H9 (cell line): ENCODE measurements at regions not wholly inside any gene's neighbourhood (a gene's known extent, or its start where the extent isn't known, plus 50 kb on each side); places are given as distances from the start of the nearest gene placed in this dataset.

Experiments used
- DNase-seq: peaks from one replicate; pipeline ENCODE4 v3.0.0-alpha.2; 2017
- H2AFZ ChIP-seq: one replicate; pipeline ENCODE4 v1.6.1; 2013; ENCODE audit warnings: mild to moderate bottlenecking, low read length, control low read depth, moderate library complexity
- H2AK5ac ChIP-seq: 2 replicates; pipeline ENCODE4 v1.6.1; 2013; ENCODE audit warnings: low read length, control low read depth, mixed read lengths; ENCODE audit not compliant: insufficient read length
- H2BK120ac ChIP-seq: one replicate; pipeline ENCODE4 v1.6.1; 2013; ENCODE audit warnings: low read depth, mild to moderate bottlenecking, low read length, control low read depth, inconsistent platforms; ENCODE audit not compliant: poor library complexity, severe bottlenecking
- H2BK12ac ChIP-seq: 2 replicates; pipeline ENCODE4 v1.6.1; 2013; ENCODE audit warnings: low read length, control low read depth, mixed read lengths, low read depth; ENCODE audit not compliant: insufficient read length
- H2BK15ac ChIP-seq: 2 replicates; pipeline ENCODE4 v1.6.1; 2013; ENCODE audit warnings: low read depth, low read length, control low read depth
- H2BK20ac ChIP-seq: one replicate; pipeline ENCODE4 v1.6.1; 2013; ENCODE audit warnings: low read depth, mild to moderate bottlenecking, low read length, control low read depth, inconsistent platforms; ENCODE audit not compliant: poor library complexity, severe bottlenecking
- H2BK5ac ChIP-seq: 2 replicates; pipeline ENCODE4 v1.6.1; 2013; ENCODE audit warnings: low read length, control low read depth, mixed read lengths; ENCODE audit not compliant: insufficient read length
- H3K14ac ChIP-seq: 2 replicates; pipeline ENCODE4 v1.6.1; 2013; ENCODE audit warnings: low read length, control low read depth; ENCODE audit not compliant: insufficient read depth
- H3K18ac ChIP-seq: 2 replicates; pipeline ENCODE4 v1.6.1; 2013; ENCODE audit warnings: low read depth, mild to moderate bottlenecking, mixed read lengths, low read length, control low read depth; ENCODE audit not compliant: insufficient read length
- H3K23ac ChIP-seq: 2 replicates; pipeline ENCODE4 v1.6.1; 2013; ENCODE audit warnings: low read length, control low read depth, mixed read lengths, low read depth; ENCODE audit not compliant: insufficient read length
- H3K23me2 ChIP-seq: 2 replicates; pipeline ENCODE4 v1.6.1; 2013; ENCODE audit warnings: low read depth, mild to moderate bottlenecking, mixed read lengths, low read length, control low read depth; ENCODE audit not compliant: insufficient read length, poor library complexity, severe bottlenecking
- H3K27ac ChIP-seq: 2 replicates; pipeline ENCODE4 v1.5.1; 2013; ENCODE audit warnings: low read length, control low read depth, mixed read lengths, low read depth; ENCODE audit not compliant: insufficient read length
- H3K27me3 ChIP-seq: 2 replicates; pipeline ENCODE4 v1.6.1; 2013; ENCODE audit warnings: low read length, control low read depth, inconsistent platforms; ENCODE audit not compliant: insufficient read depth
- H3K4ac ChIP-seq: 2 replicates; pipeline ENCODE4 v1.6.1; 2013; ENCODE audit warnings: low read depth, mild to moderate bottlenecking, control low read depth, inconsistent platforms, low read length, moderate library complexity
- H3K4me1 ChIP-seq: 2 replicates; pipeline ENCODE4 v1.6.1; 2013; ENCODE audit warnings: low read length, control low read depth, inconsistent platforms; ENCODE audit not compliant: insufficient read depth
- H3K4me2 ChIP-seq: 2 replicates; pipeline ENCODE4 v1.6.1; 2013; ENCODE audit warnings: low read length, control low read depth, mixed read lengths; ENCODE audit not compliant: insufficient read length, insufficient read depth
- H3K56ac ChIP-seq: 2 replicates; pipeline ENCODE4 v1.6.1; 2013; ENCODE audit warnings: low read depth, mild to moderate bottlenecking, mixed read lengths, low read length, control low read depth; ENCODE audit not compliant: insufficient read length
- H3K79me1 ChIP-seq: 2 replicates; pipeline ENCODE4 v1.6.1; 2013; ENCODE audit warnings: low read depth, mild to moderate bottlenecking, moderate library complexity, low read length, control low read depth, inconsistent platforms; ENCODE audit not compliant: insufficient read depth, poor library complexity, severe bottlenecking
- H3K79me2 ChIP-seq: 2 replicates; pipeline ENCODE4 v1.6.1; 2013; ENCODE audit warnings: low read length, control low read depth, inconsistent platforms; ENCODE audit not compliant: insufficient read depth
- H3K9ac ChIP-seq: 2 replicates; pipeline ENCODE4 v1.6.1; 2013; ENCODE audit warnings: low read length, control low read depth, mixed read lengths; ENCODE audit not compliant: insufficient read length; ENCODE audit errors: extremely low read depth
- H3K9me3 ChIP-seq: one replicate; pipeline ENCODE4 v1.6.1; 2013; ENCODE audit warnings: low read depth, low read length, inconsistent platforms; ENCODE audit not compliant: control insufficient read depth
- H3T11ph ChIP-seq: one replicate; pipeline ENCODE4 v1.6.1; 2013; ENCODE audit warnings: mild to moderate bottlenecking, low read length, control low read depth, inconsistent platforms
- H4K20me1 ChIP-seq: one replicate; pipeline ENCODE4 v1.6.1; 2013; ENCODE audit not compliant: control insufficient read depth, insufficient read length, insufficient read depth
- H4K5ac ChIP-seq: 2 replicates; pipeline ENCODE4 v1.6.1; 2013; ENCODE audit warnings: low read depth, mild to moderate bottlenecking, mixed read lengths, low read length, control low read depth; ENCODE audit not compliant: insufficient read length
- H4K8ac ChIP-seq: replicated peaks from 2 replicates; pipeline ENCODE4 v1.6.1; 2013; ENCODE audit warnings: low read length, control low read depth, mixed read lengths, low read depth; ENCODE audit not compliant: insufficient read length
- H4K91ac ChIP-seq: 2 replicates; pipeline ENCODE4 v1.6.1; 2013; ENCODE audit warnings: low read depth, mild to moderate bottlenecking, moderate library complexity, mixed read lengths, low read length, control low read depth; ENCODE audit not compliant: insufficient read length
- H3K27ac Mint-ChIP-seq, 3 experiments: 2 replicates in 2 of 3; 3 replicates in 1 of 3; pipeline ENCODE4 v1.8.0; 2020 to 2021; ENCODE audit warnings: mixed read lengths in 3 of 3, mild to moderate bottlenecking in 1 of 3, moderate library complexity in 1 of 3
- H3K27me3 Mint-ChIP-seq: 2 replicates; pipeline ENCODE4 v1.8.0; 2021; ENCODE audit warnings: low read depth, mild to moderate bottlenecking, moderate library complexity, mixed read lengths
- H3K36me3 Mint-ChIP-seq, 3 experiments: 2 replicates in 2 of 3; 3 replicates in 1 of 3; pipeline ENCODE4 v1.8.0; 2020 to 2021; ENCODE audit warnings: low read depth in 3 of 3, mixed read lengths in 3 of 3; ENCODE audit not compliant: insufficient read depth in 1 of 3
- H3K4me1 Mint-ChIP-seq, 2 experiments: 2 replicates each; pipeline ENCODE4 v1.8.0; 2020; ENCODE audit warnings: mixed read lengths in 2 of 2
- H3K4me3 Mint-ChIP-seq, 2 experiments: 2 replicates in 1 of 2; 3 replicates in 1 of 2; pipeline ENCODE4 v1.8.0; 2020 to 2021; ENCODE audit warnings: mild to moderate bottlenecking in 2 of 2, mixed read lengths in 2 of 2, moderate library complexity in 1 of 2
- H3K9me3 Mint-ChIP-seq, 2 experiments: 2 replicates in 1 of 2; 3 replicates in 1 of 2; pipeline ENCODE4 v1.8.0; 2020; ENCODE audit warnings: mild to moderate bottlenecking in 2 of 2, mixed read lengths in 2 of 2, moderate library complexity in 1 of 2
- CTCF ChIP-seq: fragments of 200-600 bp; sonication (generic); conservative IDR thresholded peaks from 3 replicates; pipeline ENCODE4 v1.8.0; 2021; ENCODE audit warnings: antibody characterized with exemption, mild to moderate bottlenecking
- WGBS: extraction: QIAGEN DNeasy Blood & Tissue Kit; methylation state at CpG from one replicate; pipeline ENCODE4 v1.1.7; 2013; ENCODE audit warnings: missing lambda C conversion rate, low lambda C conversion rate, mixed read lengths; ENCODE audit not compliant: insufficient read length; ENCODE audit errors: extremely low coverage; 5-methylcytosine and 5-hydroxymethylcytosine counted together

- no peak for DNase-seq
- Histone ChIP-seq H3K23ac (no peak overlapping the region), H4K91ac (no peak overlapping the region), H3K9ac (no peak overlapping the region), H2BK15ac (no peak overlapping the region), H2BK20ac (no peak overlapping the region), H3K79me2 (no peaks in the 10 kb centered on the region), H4K20me1 (no peaks in the 10 kb centered on the region), H2BK5ac (no peak overlapping the region), H3K27me3 (no peaks in the 10 kb centered on the region), H2AFZ (no peak overlapping the region), H3K18ac (no peak overlapping the region), H3K4ac (no peak overlapping the region), H3T11ph (no peak overlapping the region), H4K8ac (no peak overlapping the region), H3K4me1 (peaks cover 8% of the 10 kb centered on the region; the same call in 1 of the 2 replicates), H3K56ac (no peak overlapping the region), H3K79me1 (no peaks in the 10 kb centered on the region), H3K14ac (no peak overlapping the region), H2BK120ac (no peak overlapping the region), H2AK5ac (no peak overlapping the region), H2BK12ac (no peak overlapping the region), H3K23me2 (no peaks in the 10 kb centered on the region), H3K9me3 (no peaks in the 10 kb centered on the region), H3K4me2 (no peak overlapping the region), H3K27ac (no peak overlapping the region), H4K5ac (no peak overlapping the region)
- peaks cover 0 to 25% (median 10%) of the 10 kb centered on the region in 3 experiments; a peak in 5 of 7 replicates for H3K36me3 Mint-ChIP-seq
- H3K9me3 Mint-ChIP-seq = peaks cover 9 to 10% of the 10 kb centered on the region in 2 experiments
- no peak overlapping the region; a peak in 1 of 7 replicates for H3K27ac Mint-ChIP-seq
- H3K4me1 Mint-ChIP-seq = peaks cover 64 to 68% of the 10 kb centered on the region in 2 experiments
- no peaks in the 10 kb centered on the region for H3K27me3 Mint-ChIP-seq
- WGBS = no CpG with 5 or more reads among the region's 1 CpG
- TF ChIP-seq CTCF = no peak
- H3K4me3 Mint-ChIP-seq = no peak overlapping the region
Observed at GRCh38 chr7:142698429-142698828, 50.8 kb upstream of the PRSS1 start.
